Keratinocyte (primary cell): ENCODE measurements at regions not wholly inside any gene's neighbourhood (a gene's known extent, or its start where the extent isn't known, plus 50 kb on each side); places are given as distances from the start of the nearest gene placed in this dataset.

Experiments used
- DNase-seq: peaks from one replicate; pipeline ENCODE4 v3.0.0-alpha.2; 2011; ENCODE audit warnings: low read depth, missing footprints, low spot score
- FAIRE-seq: peaks from 2 replicates; lab custom pipeline; 2011; peaks lifted over from hg19 to GRCh38; lab: Jason Lieb, UNC
- H2AFZ ChIP-seq: 2 replicates; pipeline ENCODE4 v1.6.0; 2012; ENCODE audit warnings: low read length, control low read depth, inconsistent platforms; ENCODE audit not compliant: control insufficient read depth
- H3K27ac ChIP-seq: 2 replicates; pipeline ENCODE4 v1.5.1; 2011; ENCODE audit warnings: low read length; ENCODE audit not compliant: control insufficient read depth, insufficient read depth
- H3K27me3 ChIP-seq: 3 replicates; pipeline ENCODE4 v1.6.0; 2011; ENCODE audit warnings: low read length; ENCODE audit not compliant: control insufficient read depth, insufficient read depth; ENCODE audit errors: extremely low read depth
- H3K36me3 ChIP-seq, 2 experiments: 2 replicates in 1 of 2; 3 replicates in 1 of 2; pipeline ENCODE4 v1.5.1; 2011; ENCODE audit warnings: low read length in 2 of 2, mild to moderate bottlenecking in 1 of 2; ENCODE audit not compliant: control insufficient read depth in 2 of 2, insufficient read depth in 2 of 2; ENCODE audit errors: extremely low read depth in 1 of 2
- H3K4me1 ChIP-seq: 3 replicates; pipeline ENCODE4 v1.5.1; 2011; ENCODE audit warnings: low read length; ENCODE audit not compliant: control insufficient read depth, insufficient read depth; ENCODE audit errors: extremely low read depth
- H3K4me2 ChIP-seq: 3 replicates; pipeline ENCODE4 v1.6.0; 2011; ENCODE audit warnings: low read depth, low read length; ENCODE audit not compliant: control insufficient read depth, insufficient read depth; ENCODE audit errors: extremely low read depth
- H3K4me3 ChIP-seq, 3 experiments: fragments of 200-600 bp in 1 of 3; sonication (generic) in 1 of 3; 2 replicates in 2 of 3; 3 replicates in 1 of 3; pipeline ENCODE4 v1.5.1; 2011 to 2016; ENCODE audit warnings: low read length in 3 of 3, mild to moderate bottlenecking in 3 of 3, control low read depth in 2 of 3, inconsistent platforms in 1 of 3, low read depth in 1 of 3, mixed read lengths in 1 of 3, mixed run types in 1 of 3, moderate library complexity in 1 of 3; ENCODE audit not compliant: control insufficient read depth in 2 of 3, insufficient read depth in 2 of 3; ENCODE audit errors: extremely low read depth in 1 of 3
- H3K79me2 ChIP-seq: 2 replicates; pipeline ENCODE4 v1.6.0; 2012; ENCODE audit warnings: low read length; ENCODE audit not compliant: control insufficient read depth, insufficient read depth
- H3K9ac ChIP-seq: 3 replicates; pipeline ENCODE4 v1.6.0; 2011; ENCODE audit warnings: low read length; ENCODE audit not compliant: control insufficient read depth, insufficient read depth; ENCODE audit errors: extremely low read depth
- H3K9me1 ChIP-seq: 3 replicates; pipeline ENCODE4 v1.6.0; 2011; ENCODE audit warnings: low read length; ENCODE audit not compliant: control insufficient read depth, insufficient read depth; ENCODE audit errors: extremely low read depth
- H3K9me3 ChIP-seq: 2 replicates; pipeline ENCODE4 v1.5.1; 2012; ENCODE audit warnings: low read depth, low read length; ENCODE audit not compliant: control insufficient read depth
- H4K20me1 ChIP-seq: 3 replicates; pipeline ENCODE4 v1.6.0; 2011; ENCODE audit warnings: low read length; ENCODE audit not compliant: control insufficient read depth, insufficient read depth; ENCODE audit errors: extremely low read depth
- CTCF ChIP-seq, 3 experiments: IDR thresholded peaks in 1 of 3; conservative IDR thresholded peaks in 1 of 3; optimal IDR thresholded peaks in 1 of 3; 2 replicates in 2 of 3; 3 replicates in 1 of 3; pipeline versions ENCODE3 to v1.5.1; 2011; ENCODE audit warnings: low read length in 3 of 3, mild to moderate bottlenecking in 3 of 3, moderate library complexity in 2 of 3, control low read depth in 1 of 3, inconsistent platforms in 1 of 3; ENCODE audit not compliant: insufficient read depth in 2 of 3; ENCODE audit errors: extremely low read depth in 1 of 3
- EZH2 ChIP-seq: IDR thresholded peaks from one replicate; pipeline ENCODE4 v1.6.1; 2012; ENCODE audit warnings: inconsistent platforms, mild to moderate bottlenecking, low read length, moderate library complexity
- dilution Hi-C: fragments of 300-500 bp; cut with MboI; formaldehyde crosslinking; loops from one replicate; pipeline ENCODE4 v1.7.0; 2020; ENCODE audit warnings: low sequenced_read_pairs; ENCODE audit not compliant: extremely low pct_ligation_motif_present

- TF ChIP-seq EZH2 (no peak), CTCF (optimal IDR thresholded peaks at IDR 0.05 in 1 of 3, IDR thresholded peaks at IDR 0.05 in 1 of 3, conservative IDR thresholded peaks at IDR 0.05 in 1 of 3; ENCODE audit: extremely low read depth in 1 of 3, insufficient read depth in 2 of 3, low read length in 3 of 3) (no peak)
- Histone ChIP-seq H3K4me3 (no peak overlapping the region), H3K27ac (no peak overlapping the region), H3K9me3 (no peaks in the 10 kb centered on the region), H3K9ac (no peak overlapping the region), H4K20me1 (no peaks in the 10 kb centered on the region), H3K79me2 (no peaks in the 10 kb centered on the region), H3K27me3 (no peaks in the 10 kb centered on the region), H3K4me1 (no peaks in the 10 kb centered on the region), H3K36me3 (no peaks in the 10 kb centered on the region), H2AFZ (no peak overlapping the region), H3K4me2 (no peak overlapping the region), H3K9me1 (no peaks in the 10 kb centered on the region)
- FAIRE-seq, result no peak
- DNase-seq, result no peak
- dilution Hi-C loops, result no loop called here
Measured at GRCh38 chr6:14968056-14968637, 277.7 kb upstream of the JARID2 start.

- dilution Hi-C loops, result no loop called here
- FAIRE-seq, result no peak
Measured at GRCh38 chr6:14969126-14969525, 276.7 kb upstream of the JARID2 start.

More at GRCh38 chr6:14969126-14969525, 276.7 kb upstream of the JARID2 start:
- H3K79me2 ChIP-seq, result no peaks in the 10 kb centered on the region
- no peaks in the 10 kb centered on the region for H4K20me1 ChIP-seq
- H3K27me3 ChIP-seq, result no peaks in the 10 kb centered on the region
- H3K4me3 ChIP-seq, result no peak overlapping the region
- no peaks in the 10 kb centered on the region for H3K9me3 ChIP-seq
- DNase-seq, result no peak
- no peaks in the 10 kb centered on the region for H3K36me3 ChIP-seq
- no peak overlapping the region for H3K4me2 ChIP-seq
- no peak overlapping the region for H3K27ac ChIP-seq
- no peak overlapping the region for H3K9ac ChIP-seq
- TF ChIP-seq CTCF (optimal IDR thresholded peaks at IDR 0.05 in 1 of 3, IDR thresholded peaks at IDR 0.05 in 1 of 3, conservative IDR thresholded peaks at IDR 0.05 in 1 of 3; ENCODE audit: extremely low read depth in 1 of 3, insufficient read depth in 2 of 3, low read length in 3 of 3), result no peak
- no peak for TF ChIP-seq EZH2
- no peaks in the 10 kb centered on the region for H3K4me1 ChIP-seq
- no peak overlapping the region for H2AFZ ChIP-seq
- H3K9me1 ChIP-seq, result no peaks in the 10 kb centered on the region
